GM18868 (cell line): ENCODE measurements at regions not wholly inside any gene's neighbourhood (a gene's known extent, or its start where the extent isn't known, plus 50 kb on each side); places are given as distances from the start of the nearest gene placed in this dataset.
"Not testable (repeated sequence)": the region's sequence is repeated elsewhere in the genome, so short reads cannot be mapped to it uniquely, and the experiment has no call there.

Source experiments
- ATAC-seq: cut with Tn5 transposase; IDR thresholded peaks from one replicate; pipeline ENCODE4 v1.9.1; 2021; ENCODE audit warnings: mild to moderate bottlenecking, moderate library complexity; ENCODE audit not compliant: unreplicated experiment

- ATAC-seq: no peak
Measured at GRCh38 chr4:115678425-115678941, 565.1 kb upstream of the NDST4 start.

- no peak for ATAC-seq
Measured at GRCh38 chr4:115675719-115676118, 562.3 kb upstream of the NDST4 start.

- ATAC-seq: no peak
Measured at GRCh38 chr4:115674485-115674884, 561.1 kb upstream of the NDST4 start.

GRCh38 chr4:115671581-115671980, 558.2 kb upstream of the NDST4 start:
- ATAC-seq: no peak

- no peak for ATAC-seq
Measured at GRCh38 chr4:115670930-115671329, 557.5 kb upstream of the NDST4 start.

GRCh38 chr4:115668396-115668795, 555.0 kb upstream of the NDST4 start:
- ATAC-seq: no peak

- no peak for ATAC-seq
Measured at GRCh38 chr4:115664285-115664684, 550.9 kb upstream of the NDST4 start.

GRCh38 chr4:115660465-115660864, 547.0 kb upstream of the NDST4 start:
- ATAC-seq: no peak

GRCh38 chr4:115657991-115658650, 544.7 kb upstream of the NDST4 start:
- ATAC-seq: no peak

- ATAC-seq: no peak
Measured at GRCh38 chr4:115655626-115656025, 542.2 kb upstream of the NDST4 start.

- ATAC-seq: no peak
Measured at GRCh38 chr4:115648786-115649185, 535.4 kb upstream of the NDST4 start.

- no peak for ATAC-seq
Measured at GRCh38 chr4:115629270-115629669, 515.9 kb upstream of the NDST4 start.

GRCh38 chr4:115609631-115610030, 496.2 kb upstream of the NDST4 start:
- ATAC-seq: no peak

- no peak for ATAC-seq
Measured at GRCh38 chr4:115607311-115607710, 493.9 kb upstream of the NDST4 start.

- no peak for ATAC-seq
Measured at GRCh38 chr4:115596265-115597001, 483.0 kb upstream of the NDST4 start.

- no peak for ATAC-seq
Measured at GRCh38 chr4:115580901-115581300, 467.5 kb upstream of the NDST4 start.

- ATAC-seq: no peak
Measured at GRCh38 chr4:115575851-115576250, 462.4 kb upstream of the NDST4 start.

- no peak for ATAC-seq
Measured at GRCh38 chr4:115562506-115562905, 449.1 kb upstream of the NDST4 start.

- ATAC-seq: no peak
Measured at GRCh38 chr4:115548123-115548522, 434.7 kb upstream of the NDST4 start.

GRCh38 chr4:115537387-115537786, 424.0 kb upstream of the NDST4 start:
- ATAC-seq: no peak

- ATAC-seq: no peak
Measured at GRCh38 chr4:115529126-115529525, 415.7 kb upstream of the NDST4 start.

- not testable (repeated sequence) for ATAC-seq
Measured at GRCh38 chr4:115519476-115519875, 406.1 kb upstream of the NDST4 start.
